Fibroblast of lung (primary cell): ENCODE measurements at regions not wholly inside any gene's neighbourhood (a gene's known extent, or its start where the extent isn't known, plus 50 kb on each side); places are given as distances from the start of the nearest gene placed in this dataset.

ENCODE experiments used
- DNase-seq, 2 donors: peaks; one replicate each; pipeline versions ENCODE4 v3.0.0 to v3.0.0-alpha.2; 2010; ENCODE audit warnings: low read depth in 2 of 2
- H2AFZ ChIP-seq: 2 replicates; pipeline ENCODE4 v1.5.1; 2012; ENCODE audit warnings: low read length, control low read depth, inconsistent platforms
- H3K27ac ChIP-seq: 2 replicates; pipeline ENCODE4 v1.5.1; 2011; ENCODE audit warnings: low read length, control low read depth; ENCODE audit not compliant: insufficient read depth
- H3K27me3 ChIP-seq: 2 replicates; pipeline ENCODE4 v1.5.1; 2011; ENCODE audit warnings: mild to moderate bottlenecking, low read length; ENCODE audit not compliant: control insufficient read depth, insufficient read depth
- H3K36me3 ChIP-seq: 2 replicates; pipeline ENCODE4 v1.5.1; 2011; ENCODE audit warnings: low read length; ENCODE audit not compliant: control insufficient read depth, insufficient read depth
- H3K4me1 ChIP-seq: 2 replicates; pipeline ENCODE4 v1.5.1; 2011; ENCODE audit warnings: low read length; ENCODE audit not compliant: control insufficient read depth, insufficient read depth; ENCODE audit errors: extremely low read depth
- H3K4me2 ChIP-seq: 2 replicates; pipeline ENCODE4 v1.5.1; 2011; ENCODE audit warnings: low read length, control low read depth; ENCODE audit not compliant: insufficient read depth; ENCODE audit errors: extremely low read depth
- H3K4me3 ChIP-seq, 4 experiments: fragments of 200-600 bp in 1 of 4; sonication (generic) in 1 of 4; replicated peaks in 1 of 4; 2 replicates each; pipeline ENCODE4 v1.5.1; 2011 to 2016; ENCODE audit warnings: low read length in 4 of 4, low read depth in 3 of 4, mild to moderate bottlenecking in 3 of 4, control low read depth in 2 of 4, inconsistent platforms in 1 of 4, mixed read lengths in 1 of 4; ENCODE audit not compliant: insufficient read depth in 1 of 4; ENCODE audit errors: control extremely low read depth in 1 of 4
- H3K79me2 ChIP-seq: 2 replicates; pipeline ENCODE4 v1.5.1; 2012; ENCODE audit warnings: mild to moderate bottlenecking, low read length, inconsistent platforms; ENCODE audit not compliant: control insufficient read depth, insufficient read depth
- H3K9ac ChIP-seq: 2 replicates; pipeline ENCODE4 v1.5.1; 2011; ENCODE audit warnings: mild to moderate bottlenecking, low read length, control low read depth; ENCODE audit not compliant: insufficient read depth
- H3K9me3 ChIP-seq: 2 replicates; pipeline ENCODE4 v1.5.1; 2012; ENCODE audit warnings: low read depth, low read length; ENCODE audit not compliant: control insufficient read depth, insufficient read depth
- H4K20me1 ChIP-seq: 2 replicates; pipeline ENCODE4 v1.5.1; 2011; ENCODE audit warnings: low read length; ENCODE audit not compliant: control insufficient read depth, insufficient read depth; ENCODE audit errors: extremely low read depth
- CTCF ChIP-seq, 2 donors: IDR thresholded peaks in 1 of 2; conservative IDR thresholded peaks in 1 of 2; 1 replicate in 1 of 2; 2 replicates in 1 of 2; pipeline ENCODE4 v1.5.1; 2011 to 2012; ENCODE audit warnings: low read length in 2 of 2, control low read depth in 1 of 2, inconsistent platforms in 1 of 2, low read depth in 1 of 2, mild to moderate bottlenecking in 1 of 2
- EZH2 ChIP-seq: IDR thresholded peaks from 2 replicates; pipeline ENCODE4 v1.5.1; 2012; ENCODE audit warnings: low read length, control low read depth, mild to moderate bottlenecking; ENCODE audit errors: missing control alignments

GRCh38 chr5:161201558-161201957, 345.0 kb downstream of the GABRB2 start:
- Histone ChIP-seq H3K79me2 (no peaks in the 10 kb centered on the region), H2AFZ (no peak overlapping the region), H3K27ac (no peak overlapping the region), H4K20me1 (no peaks in the 10 kb centered on the region), H3K4me2 (no peak overlapping the region), H3K4me1 (no peaks in the 10 kb centered on the region), H3K4me3 (no peak overlapping the region), H3K27me3 (no peaks in the 10 kb centered on the region), H3K9me3 (no peaks in the 10 kb centered on the region), H3K9ac (no peak overlapping the region), H3K36me3 (no peaks in the 10 kb centered on the region)
- DNase-seq, result no peak
- TF ChIP-seq CTCF (conservative IDR thresholded peaks at IDR 0.05 in 1 of 2, IDR thresholded peaks at IDR 0.05 in 1 of 2; ENCODE audit: low read depth in 1 of 2, low read length in 2 of 2) (no peak), EZH2 (no peak)

GRCh38 chr5:161190778-161191177, 338.8 kb upstream of the ATP10B start:
- no peak for TF ChIP-seq EZH2
- TF ChIP-seq CTCF (conservative IDR thresholded peaks at IDR 0.05 in 1 of 2, IDR thresholded peaks at IDR 0.05 in 1 of 2; ENCODE audit: low read depth in 1 of 2, low read length in 2 of 2), result no peak
- H3K79me2 ChIP-seq, result no peaks in the 10 kb centered on the region
- no peaks in the 10 kb centered on the region for H3K9me3 ChIP-seq
- no peak for DNase-seq
- no peaks in the 10 kb centered on the region for H3K4me1 ChIP-seq
- H3K36me3 ChIP-seq, result no peaks in the 10 kb centered on the region
- no peaks in the 10 kb centered on the region for H3K27me3 ChIP-seq
- H3K27ac ChIP-seq, result no peak overlapping the region
- H4K20me1 ChIP-seq, result no peaks in the 10 kb centered on the region
- no peak overlapping the region for H3K4me2 ChIP-seq
- H3K9ac ChIP-seq, result no peak overlapping the region
- H2AFZ ChIP-seq, result no peak overlapping the region
- no peak overlapping the region for H3K4me3 ChIP-seq

GRCh38 chr5:161190086-161190485, 338.1 kb upstream of the ATP10B start:
- TF ChIP-seq CTCF (conservative IDR thresholded peaks at IDR 0.05 in 1 of 2, IDR thresholded peaks at IDR 0.05 in 1 of 2; ENCODE audit: low read depth in 1 of 2, low read length in 2 of 2), result no peak
- TF ChIP-seq EZH2, result no peak
- Histone ChIP-seq H3K79me2 (no peaks in the 10 kb centered on the region), H3K27ac (no peak overlapping the region), H3K4me1 (no peaks in the 10 kb centered on the region), H4K20me1 (no peaks in the 10 kb centered on the region), H3K9me3 (no peaks in the 10 kb centered on the region), H3K9ac (no peak overlapping the region), H3K4me3 (no peak overlapping the region), H2AFZ (no peak overlapping the region), H3K27me3 (no peaks in the 10 kb centered on the region), H3K36me3 (no peaks in the 10 kb centered on the region), H3K4me2 (no peak overlapping the region)
- no peak for DNase-seq
